ENCODE measurements at regions not wholly inside any gene's neighbourhood (a gene's known extent, or its start where the extent isn't known, plus 50 kb on each side); places are given as distances from the start of the nearest gene placed in this dataset.

GRCh38 chr13:40432018-40432978, 234.1 kb downstream of the FOXO1 start:
- H3K9me3 Mint-ChIP-seq (ENCODE audit: low read depth, unreplicated experiment), result no peaks in the 10 kb centered on the region
- DNase-seq, result no peak
- H3K4me3 Mint-ChIP-seq (ENCODE audit: low read depth, unreplicated experiment), result no peak overlapping the region
- TF ChIP-seq CTCF (IDR thresholded peaks at IDR 0.05; ENCODE audit: unreplicated experiment), result no peak
- H3K27ac Mint-ChIP-seq (ENCODE audit: unreplicated experiment), result no peak overlapping the region
- H3K36me3 Mint-ChIP-seq (ENCODE audit: insufficient read depth, unreplicated experiment), result no peaks in the 10 kb centered on the region
- H3K27me3 Mint-ChIP-seq (ENCODE audit: unreplicated experiment), result no peaks in the 10 kb centered on the region
- no peaks in the 10 kb centered on the region for H3K4me1 Mint-ChIP-seq (ENCODE audit: low read depth, unreplicated experiment)
- no TSS peak for BruUV-seq (replicated peaks)
- intact Hi-C loops (cut with micrococcal nuclease; ENCODE audit: unreplicated experiment), result no loop called here
- CTCF ChIA-PET, result interaction anchor here (0.6 to 0.7 kb wide), 3 partner anchors 90 to 518 kb away, joined by 3 read pairs; no protein-coding TSS in a partner anchor

DNA sequence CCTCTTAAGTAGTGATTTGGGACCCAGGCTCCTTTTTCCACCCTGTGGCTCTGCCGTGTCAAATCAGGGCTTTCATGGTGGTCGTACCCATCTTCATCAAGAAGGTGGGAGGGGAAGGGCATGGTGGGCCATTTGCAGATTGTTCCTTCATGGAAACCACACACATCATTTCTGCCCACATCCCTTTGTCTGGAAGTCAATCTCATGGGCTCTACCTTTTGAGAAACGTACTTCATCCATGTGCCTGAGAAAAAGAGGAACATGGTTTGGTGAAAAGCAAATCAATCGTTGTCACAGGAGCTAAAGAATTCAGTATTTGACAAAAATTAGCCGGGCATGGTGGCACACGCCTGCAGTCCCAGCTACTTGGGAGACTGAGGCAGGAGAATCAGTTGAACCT, 233.4 kb downstream of the FOXO1 start:
- no peaks in the 10 kb centered on the region for H3K27me3 Mint-ChIP-seq (ENCODE audit: unreplicated experiment)
- no peak overlapping the region for H3K4me3 Mint-ChIP-seq (ENCODE audit: low read depth, unreplicated experiment)
- intact Hi-C loops (cut with micrococcal nuclease; ENCODE audit: unreplicated experiment), result no loop called here
- H3K36me3 Mint-ChIP-seq (ENCODE audit: insufficient read depth, unreplicated experiment), result no peaks in the 10 kb centered on the region
- CTCF ChIA-PET, result no interaction called here
- H3K4me1 Mint-ChIP-seq (ENCODE audit: low read depth, unreplicated experiment), result no peaks in the 10 kb centered on the region
- no peak for TF ChIP-seq CTCF (IDR thresholded peaks at IDR 0.05; ENCODE audit: unreplicated experiment)
- no peak for DNase-seq
- no peaks in the 10 kb centered on the region for H3K9me3 Mint-ChIP-seq (ENCODE audit: low read depth, unreplicated experiment)
- no peak overlapping the region for H3K27ac Mint-ChIP-seq (ENCODE audit: unreplicated experiment)
- BruUV-seq (replicated peaks), result no TSS peak

DNA sequence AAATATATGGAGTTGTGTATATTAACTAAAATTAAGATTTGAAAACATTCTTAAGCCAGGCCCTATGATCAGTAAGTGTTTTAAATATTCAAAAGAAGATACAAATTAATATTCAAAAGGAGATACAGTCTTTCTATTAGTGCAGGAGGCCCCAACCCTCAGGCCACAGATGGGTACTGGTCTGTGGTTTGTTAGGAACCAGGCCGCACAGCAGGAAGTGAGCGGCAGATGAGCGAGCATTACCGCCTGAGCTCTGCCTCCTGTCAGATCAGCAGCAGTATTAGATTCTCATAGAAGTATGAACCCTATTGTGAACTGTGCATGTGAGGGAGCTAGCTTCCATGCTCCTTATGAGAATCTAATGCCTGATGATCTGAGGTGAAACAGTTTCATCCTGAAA, 232.9 kb downstream of the FOXO1 start:
- Mint-ChIP-seq H3K9me3 (ENCODE audit: low read depth, unreplicated experiment) (no peaks in the 10 kb centered on the region), H3K36me3 (ENCODE audit: insufficient read depth, unreplicated experiment) (no peaks in the 10 kb centered on the region), H3K27ac (ENCODE audit: unreplicated experiment) (no peak overlapping the region), H3K4me1 (ENCODE audit: low read depth, unreplicated experiment) (no peaks in the 10 kb centered on the region), H3K4me3 (ENCODE audit: low read depth, unreplicated experiment) (no peak overlapping the region), H3K27me3 (ENCODE audit: unreplicated experiment) (no peaks in the 10 kb centered on the region)
- CTCF ChIA-PET, result no interaction called here
- no peak for TF ChIP-seq CTCF (IDR thresholded peaks at IDR 0.05; ENCODE audit: unreplicated experiment)
- no peak for DNase-seq
- intact Hi-C loops (cut with micrococcal nuclease; ENCODE audit: unreplicated experiment), result no loop called here
- no TSS peak for BruUV-seq (replicated peaks)

DNA sequence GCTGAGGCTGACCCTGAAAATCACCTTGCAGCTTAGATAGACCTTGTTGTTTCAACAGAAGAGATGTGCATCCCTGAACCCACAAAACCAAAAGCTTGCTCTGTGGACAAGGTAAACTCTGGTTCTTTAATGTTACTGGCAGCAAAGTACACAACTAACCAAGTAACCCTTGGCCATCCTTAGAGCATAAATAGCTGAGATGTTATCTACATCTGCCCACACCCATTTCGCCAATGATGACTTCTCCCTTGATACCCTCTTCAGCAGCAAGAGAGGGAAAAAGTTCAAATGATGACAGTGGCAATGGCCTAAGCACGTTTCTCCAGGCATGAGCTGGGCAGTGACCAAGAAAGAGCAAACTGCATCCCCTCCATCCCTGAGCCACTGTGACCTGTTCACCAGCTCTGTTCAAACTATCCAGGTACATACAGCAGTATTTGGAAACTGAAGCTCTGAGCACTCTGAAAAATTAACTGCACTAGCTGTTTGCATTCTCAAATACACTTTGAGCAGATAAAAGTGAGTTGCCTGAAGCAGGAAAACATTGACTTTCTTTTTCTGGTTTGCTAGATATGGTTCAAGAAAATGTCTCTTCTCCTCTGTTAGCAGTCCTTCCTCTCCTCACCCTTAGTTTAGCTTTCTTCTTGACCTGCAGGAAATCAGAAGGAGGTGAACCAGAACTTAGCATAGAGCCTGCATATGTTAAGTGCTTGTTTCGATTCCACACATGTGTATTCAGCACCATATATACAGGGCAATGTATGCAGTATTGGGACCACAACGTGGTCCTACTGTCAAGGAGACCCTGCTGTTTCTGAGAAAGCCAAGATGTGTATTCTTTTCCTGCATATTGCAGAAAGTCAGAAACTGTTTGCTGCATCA, 231.7 kb downstream of the FOXO1 start:
- no peak for TF ChIP-seq CTCF (IDR thresholded peaks at IDR 0.05; ENCODE audit: unreplicated experiment)
- CTCF ChIA-PET, result interaction anchor here (1.3 kb wide), 1 partner anchor 9 kb away, joined by 3 read pairs; no protein-coding TSS in a partner anchor
- Mint-ChIP-seq H3K4me1 (ENCODE audit: low read depth, unreplicated experiment) (no peaks in the 10 kb centered on the region), H3K27ac (ENCODE audit: unreplicated experiment) (no peak overlapping the region), H3K36me3 (ENCODE audit: insufficient read depth, unreplicated experiment) (no peaks in the 10 kb centered on the region), H3K4me3 (ENCODE audit: low read depth, unreplicated experiment) (no peak overlapping the region), H3K9me3 (ENCODE audit: low read depth, unreplicated experiment) (no peaks in the 10 kb centered on the region), H3K27me3 (ENCODE audit: unreplicated experiment) (no peaks in the 10 kb centered on the region)
- BruUV-seq (replicated peaks), result no TSS peak
- intact Hi-C loops (cut with micrococcal nuclease; ENCODE audit: unreplicated experiment), result no loop called here
- DNase-seq, result no peak

All from Calu3 (cell line).